ENCODE measurements at regions not wholly inside any gene's neighbourhood (a gene's known extent, or its start where the extent isn't known, plus 50 kb on each side); places are given as distances from the start of the nearest gene placed in this dataset.

GRCh38 chr7:125090596-125090995 lies 161.0 kb upstream of the POT1 start:
- POLR2A ChIA-PET: no interaction called here
- CTCF ChIA-PET: no interaction called here
- Histone ChIP-seq H3K27me3 (ENCODE audit: control insufficient read depth, insufficient read depth, low read length) (no peaks in the 10 kb centered on the region), H3K36me3 (ENCODE audit: control insufficient read depth, insufficient read depth, low read length) (no peaks in the 10 kb centered on the region), H3K4me3 (ENCODE audit: low read depth, low read length) (no peak overlapping the region)
- DNase-seq (ENCODE audit: low read depth): no peak
- no peak for TF ChIP-seq CTCF (IDR thresholded peaks at IDR 0.05; ENCODE audit: insufficient read depth, low read depth, low read length)

- DNase-seq (ENCODE audit: low read depth): no peak
- ChIA-PET POLR2A (no interaction called here), CTCF (no interaction called here)
- no peak for TF ChIP-seq CTCF (IDR thresholded peaks at IDR 0.05; ENCODE audit: insufficient read depth, low read depth, low read length)
- no peaks in the 10 kb centered on the region for H3K36me3 ChIP-seq (ENCODE audit: control insufficient read depth, insufficient read depth, low read length)
- no peaks in the 10 kb centered on the region for H3K27me3 ChIP-seq (ENCODE audit: control insufficient read depth, insufficient read depth, low read length)
- H3K4me3 ChIP-seq (ENCODE audit: low read depth, low read length): no peak overlapping the region
Measured at GRCh38 chr7:125089171-125089570, 159.5 kb upstream of the POT1 start.

- ChIA-PET CTCF (no interaction called here), POLR2A (no interaction called here)
- no peak overlapping the region for H3K4me3 ChIP-seq (ENCODE audit: low read depth, low read length)
- no peaks in the 10 kb centered on the region for H3K36me3 ChIP-seq (ENCODE audit: control insufficient read depth, insufficient read depth, low read length)
- no peak for DNase-seq (ENCODE audit: low read depth)
- no peak for TF ChIP-seq CTCF (IDR thresholded peaks at IDR 0.05; ENCODE audit: insufficient read depth, low read depth, low read length)
- H3K27me3 ChIP-seq (ENCODE audit: control insufficient read depth, insufficient read depth, low read length): no peaks in the 10 kb centered on the region
Measured at GRCh38 chr7:125088555-125088954, 158.9 kb upstream of the POT1 start.

- no peak for TF ChIP-seq CTCF (IDR thresholded peaks at IDR 0.05; ENCODE audit: insufficient read depth, low read depth, low read length)
- no peaks in the 10 kb centered on the region for H3K27me3 ChIP-seq (ENCODE audit: control insufficient read depth, insufficient read depth, low read length)
- no peak overlapping the region for H3K4me3 ChIP-seq (ENCODE audit: low read depth, low read length)
- ChIA-PET POLR2A (no interaction called here), CTCF (no interaction called here)
- H3K36me3 ChIP-seq (ENCODE audit: control insufficient read depth, insufficient read depth, low read length): no peaks in the 10 kb centered on the region
- DNase-seq (ENCODE audit: low read depth): no peak
Measured at GRCh38 chr7:125085084-125085483, 155.5 kb upstream of the POT1 start.

- Histone ChIP-seq H3K27me3 (ENCODE audit: control insufficient read depth, insufficient read depth, low read length) (no peaks in the 10 kb centered on the region), H3K4me3 (ENCODE audit: low read depth, low read length) (no peak overlapping the region), H3K36me3 (ENCODE audit: control insufficient read depth, insufficient read depth, low read length) (no peaks in the 10 kb centered on the region)
- ChIA-PET POLR2A (no interaction called here), CTCF (no interaction called here)
- DNase-seq (ENCODE audit: low read depth): no peak
- TF ChIP-seq CTCF (IDR thresholded peaks at IDR 0.05; ENCODE audit: insufficient read depth, low read depth, low read length): no peak
Measured at GRCh38 chr7:125084196-125084595, 154.6 kb upstream of the POT1 start.
